ENCODE measurements at regions not wholly inside any gene's neighbourhood (a gene's known extent, or its start where the extent isn't known, plus 50 kb on each side); places are given as distances from the start of the nearest gene placed in this dataset.

GRCh38 chr3:87414271-87414670 is 137.9 kb upstream of the POU1F1 start:
- H3K9me3 ChIP-seq = no peaks in the 10 kb centered on the region
- H3K27ac ChIP-seq = no peak overlapping the region
- no peak for TF ChIP-seq CTCF (IDR thresholded peaks at IDR 0.05)
- TF ChIP-seq POLR2A (IDR thresholded peaks at IDR 0.05) = no peak
- no peaks in the 10 kb centered on the region for H3K27me3 ChIP-seq
- intact Hi-C loops (cut with DNase I; ENCODE audit: low total_unique reads) = no loop called here
- H3K36me3 ChIP-seq = no peaks in the 10 kb centered on the region
- DNase-seq = no peak
- H3K4me1 ChIP-seq = no peaks in the 10 kb centered on the region
- no peak overlapping the region for H3K4me3 ChIP-seq

- no peak overlapping the region for H3K4me3 ChIP-seq
- DNase-seq = no peak
- no peak overlapping the region for H3K27ac ChIP-seq
- intact Hi-C loops (cut with DNase I; ENCODE audit: low total_unique reads) = no loop called here
- no peaks in the 10 kb centered on the region for H3K4me1 ChIP-seq
- no peaks in the 10 kb centered on the region for H3K36me3 ChIP-seq
- no peaks in the 10 kb centered on the region for H3K27me3 ChIP-seq
- no peak for TF ChIP-seq CTCF (IDR thresholded peaks at IDR 0.05)
- no peak for TF ChIP-seq POLR2A (IDR thresholded peaks at IDR 0.05)
- no peaks in the 10 kb centered on the region for H3K9me3 ChIP-seq
Observed at GRCh38 chr3:87413814-87414213, 137.4 kb upstream of the POU1F1 start.

- TF ChIP-seq CTCF (IDR thresholded peaks at IDR 0.05) = no peak
- no peak for TF ChIP-seq POLR2A (IDR thresholded peaks at IDR 0.05)
- no peak overlapping the region for H3K27ac ChIP-seq
Observed at GRCh38 chr3:87410110-87410509, 133.7 kb upstream of the POU1F1 start.

GRCh38 chr3:87398168-87398801 is 121.9 kb upstream of the POU1F1 start:
- Histone ChIP-seq H3K36me3 (no peaks in the 10 kb centered on the region), H3K27me3 (no peaks in the 10 kb centered on the region), H3K4me3 (no peak overlapping the region), H3K4me1 (no peaks in the 10 kb centered on the region), H3K27ac (no peak overlapping the region), H3K9me3 (no peaks in the 10 kb centered on the region)
- intact Hi-C loops (cut with DNase I; ENCODE audit: low total_unique reads) = no loop called here
- no peak for TF ChIP-seq CTCF (IDR thresholded peaks at IDR 0.05)
- TF ChIP-seq POLR2A (IDR thresholded peaks at IDR 0.05) = no peak
- DNase-seq = no peak

More at GRCh38 chr3:87410110-87410509, 133.7 kb upstream of the POU1F1 start:
- Histone ChIP-seq H3K4me1 (no peaks in the 10 kb centered on the region), H3K9me3 (no peaks in the 10 kb centered on the region), H3K36me3 (no peaks in the 10 kb centered on the region), H3K4me3 (no peak overlapping the region), H3K27me3 (no peaks in the 10 kb centered on the region)
- intact Hi-C loops (cut with DNase I; ENCODE audit: low total_unique reads) = no loop called here
- DNase-seq = no peak

- Histone ChIP-seq H3K4me3 (no peak overlapping the region), H3K9me3 (no peaks in the 10 kb centered on the region), H3K27ac (no peak overlapping the region), H3K36me3 (no peaks in the 10 kb centered on the region), H3K27me3 (no peaks in the 10 kb centered on the region), H3K4me1 (no peaks in the 10 kb centered on the region)
- TF ChIP-seq POLR2A (IDR thresholded peaks at IDR 0.05) = no peak
- no peak for TF ChIP-seq CTCF (IDR thresholded peaks at IDR 0.05)
- no peak for DNase-seq
- intact Hi-C loops (cut with DNase I; ENCODE audit: low total_unique reads) = no loop called here
Observed at GRCh38 chr3:87397211-87397610, 120.8 kb upstream of the POU1F1 start.
